ENCODE measurements at regions not wholly inside any gene's neighbourhood (a gene's known extent, or its start where the extent isn't known, plus 50 kb on each side); places are given as distances from the start of the nearest gene placed in this dataset.

DNA sequence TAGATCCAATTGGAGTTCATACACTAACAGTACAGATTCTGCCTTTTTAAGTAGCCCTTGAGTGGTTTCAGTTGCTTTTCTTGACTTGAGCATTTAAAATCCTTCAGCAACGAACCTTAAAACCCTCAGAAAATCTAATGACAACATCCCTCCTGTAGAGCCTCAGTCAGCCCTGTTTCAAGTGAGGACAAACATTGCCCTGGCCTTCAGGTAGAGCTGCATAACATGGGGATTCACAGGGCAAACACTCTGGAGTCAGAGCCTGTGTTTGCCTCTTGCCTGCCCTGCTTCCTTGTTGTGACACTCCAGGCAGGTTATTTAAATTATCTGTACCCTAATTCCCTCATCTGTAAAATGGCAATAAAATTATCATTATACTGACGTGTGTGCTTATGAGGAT is 96.1 kb upstream of the KCNA3 start:
- H3K4me2 ChIP-seq (ENCODE audit: low read length) = no peak overlapping the region
- H3F3A ChIP-seq (ENCODE audit: insufficient read depth, low read length) = no peaks in the 10 kb centered on the region
- peaks cover 6% of the 10 kb centered on the region for H3K4me1 ChIP-seq (ENCODE audit: insufficient read depth, low read length, severe bottlenecking)
- H2AFZ ChIP-seq (ENCODE audit: low read length) = no peak overlapping the region
- no peaks in the 10 kb centered on the region for H3K79me2 ChIP-seq (ENCODE audit: insufficient read depth, low read length)
- H3K27ac ChIP-seq (ENCODE audit: low read depth, low read length, poor library complexity, severe bottlenecking) = no peak overlapping the region
- TF ChIP-seq CTCF (IDR thresholded peaks at IDR 0.05; ENCODE audit: low read length) (no peak), EZH2 (IDR thresholded peaks at IDR 0.05; ENCODE audit: borderline replicate concordance, low read length) (no peak)
- no peaks in the 10 kb centered on the region for H3K9me2 ChIP-seq (ENCODE audit: low read depth, low read length)
- H3K9me3 ChIP-seq (ENCODE audit: low read length) = no peaks in the 10 kb centered on the region
- H3K27me3 ChIP-seq (ENCODE audit: insufficient read depth, low read length) = no peaks in the 10 kb centered on the region
- H3K36me3 ChIP-seq (ENCODE audit: insufficient read depth, low read length) = no peaks in the 10 kb centered on the region
- no peaks in the 10 kb centered on the region for H4K20me1 ChIP-seq (ENCODE audit: insufficient read depth, low read length)
- H3K4me3 ChIP-seq (ENCODE audit: low read depth, low read length, poor library complexity, severe bottlenecking) = no peak overlapping the region
- H3K9ac ChIP-seq (ENCODE audit: low read length) = no peak overlapping the region

GRCh38 chr1:110768605-110769004 is 93.9 kb upstream of the KCNA3 start:
- Histone ChIP-seq H4K20me1 (ENCODE audit: insufficient read depth, low read length) (no peaks in the 10 kb centered on the region), H3K9ac (ENCODE audit: low read length) (no peak overlapping the region), H3K36me3 (ENCODE audit: insufficient read depth, low read length) (no peaks in the 10 kb centered on the region), H3K9me2 (ENCODE audit: low read depth, low read length) (no peaks in the 10 kb centered on the region), H3K4me1 (ENCODE audit: insufficient read depth, low read length, severe bottlenecking) (peaks cover 9% of the 10 kb centered on the region), H3K9me3 (ENCODE audit: low read length) (no peaks in the 10 kb centered on the region), H3K27ac (ENCODE audit: low read depth, low read length, poor library complexity, severe bottlenecking) (no peak overlapping the region), H3K4me3 (ENCODE audit: low read depth, low read length, poor library complexity, severe bottlenecking) (no peak overlapping the region), H3K27me3 (ENCODE audit: insufficient read depth, low read length) (no peaks in the 10 kb centered on the region), H3F3A (ENCODE audit: insufficient read depth, low read length) (no peaks in the 10 kb centered on the region), H3K79me2 (ENCODE audit: insufficient read depth, low read length) (no peaks in the 10 kb centered on the region), H2AFZ (ENCODE audit: low read length) (no peak overlapping the region), H3K4me2 (ENCODE audit: low read length) (no peak overlapping the region)
- no peak for TF ChIP-seq CTCF (IDR thresholded peaks at IDR 0.05; ENCODE audit: low read length)
- no peak for TF ChIP-seq EZH2 (IDR thresholded peaks at IDR 0.05; ENCODE audit: borderline replicate concordance, low read length)

- H2AFZ ChIP-seq (ENCODE audit: low read length) = no peak overlapping the region
- H3K27ac ChIP-seq (ENCODE audit: low read depth, low read length, poor library complexity, severe bottlenecking) = no peak overlapping the region
- no peaks in the 10 kb centered on the region for H3F3A ChIP-seq (ENCODE audit: insufficient read depth, low read length)
- H3K4me3 ChIP-seq (ENCODE audit: low read depth, low read length, poor library complexity, severe bottlenecking) = no peak overlapping the region
- no peaks in the 10 kb centered on the region for H4K20me1 ChIP-seq (ENCODE audit: insufficient read depth, low read length)
- no peak for TF ChIP-seq EZH2 (IDR thresholded peaks at IDR 0.05; ENCODE audit: borderline replicate concordance, low read length)
- no peak for TF ChIP-seq CTCF (IDR thresholded peaks at IDR 0.05; ENCODE audit: low read length)
- H3K9me2 ChIP-seq (ENCODE audit: low read depth, low read length) = no peaks in the 10 kb centered on the region
- H3K36me3 ChIP-seq (ENCODE audit: insufficient read depth, low read length) = no peaks in the 10 kb centered on the region
- H3K79me2 ChIP-seq (ENCODE audit: insufficient read depth, low read length) = no peaks in the 10 kb centered on the region
- H3K27me3 ChIP-seq (ENCODE audit: insufficient read depth, low read length) = no peaks in the 10 kb centered on the region
- H3K9me3 ChIP-seq (ENCODE audit: low read length) = no peaks in the 10 kb centered on the region
- H3K4me2 ChIP-seq (ENCODE audit: low read length) = no peak overlapping the region
- no peak overlapping the region for H3K9ac ChIP-seq (ENCODE audit: low read length)
- H3K4me1 ChIP-seq (ENCODE audit: insufficient read depth, low read length, severe bottlenecking) = peaks cover 5% of the 10 kb centered on the region
These were observed 91.6 kb upstream of the KCNA3 start for GRCh38 chr1:110766336-110766647.
